CD4-positive, CD25-positive, alpha-beta regulatory T cell (primary cell): ENCODE measurements at regions not wholly inside any gene's neighbourhood (a gene's known extent, or its start where the extent isn't known, plus 50 kb on each side); places are given as distances from the start of the nearest gene placed in this dataset.

Experiments
- ATAC-seq, 2 donors: fragments of 150-1000 bp; cut with Tn5 transposase; one replicate each; pipeline ENCODE4 v1.10.0; 2021; ENCODE audit warnings: low read depth in 2 of 2, moderate number of reproducible peaks in 2 of 2, moderate library complexity in 1 of 2
- DNase-seq, 3 donors: peaks; one replicate each; pipeline versions ENCODE4 v3.0.0 to v3.0.0-alpha.2; 2012 to 2022; ENCODE audit warnings: mixed read lengths in 1 of 3
- H3K27ac ChIP-seq: one replicate; pipeline ENCODE4 v1.7.0; 2013; ENCODE audit warnings: mild to moderate bottlenecking, low read length; ENCODE audit not compliant: insufficient read depth, poor library complexity, severe bottlenecking
- H3K27me3 ChIP-seq: one replicate; pipeline ENCODE4 v1.7.0; 2013; ENCODE audit warnings: low read length; ENCODE audit not compliant: control insufficient read depth, insufficient read depth
- H3K36me3 ChIP-seq: one replicate; pipeline ENCODE4 v1.7.0; 2013; ENCODE audit warnings: mild to moderate bottlenecking, low read length, moderate library complexity; ENCODE audit not compliant: control insufficient read depth, insufficient read depth
- H3K4me1 ChIP-seq: 2 replicates; pipeline ENCODE4 v1.7.0; 2013; ENCODE audit warnings: mild to moderate bottlenecking, low read length; ENCODE audit not compliant: insufficient read depth, control insufficient read depth, poor library complexity, severe bottlenecking
- H3K4me3 ChIP-seq: one replicate; pipeline ENCODE4 v1.7.0; 2013; ENCODE audit warnings: low read depth, mild to moderate bottlenecking, low read length, moderate library complexity
- H3K9me3 ChIP-seq, 2 experiments: 1 replicate in 1 of 2; 2 replicates in 1 of 2; pipeline ENCODE4 v1.7.0; 2013; ENCODE audit warnings: low read length in 2 of 2, mild to moderate bottlenecking in 1 of 2, moderate library complexity in 1 of 2; ENCODE audit not compliant: control insufficient read depth in 2 of 2
- H3K27ac Mint-ChIP-seq, 3 donors: one replicate each; pipeline ENCODE4 v1.8.0; 2020 to 2022; ENCODE audit warnings: mild to moderate bottlenecking in 3 of 3, mixed read lengths in 3 of 3, moderate library complexity in 2 of 3
- H3K27me3 Mint-ChIP-seq: one replicate; pipeline ENCODE4 v1.8.0; 2022; ENCODE audit warnings: mild to moderate bottlenecking, mixed read lengths
- H3K36me3 Mint-ChIP-seq: one replicate; pipeline ENCODE4 v1.8.0; 2020; ENCODE audit warnings: mixed read lengths
- H3K4me1 Mint-ChIP-seq, 4 donors: one replicate each; pipeline ENCODE4 v1.8.0; 2020 to 2022; ENCODE audit warnings: mixed read lengths in 4 of 4, mild to moderate bottlenecking in 1 of 4
- H3K4me3 Mint-ChIP-seq, 4 donors: one replicate each; pipeline ENCODE4 v1.8.0; 2020 to 2022; ENCODE audit warnings: mild to moderate bottlenecking in 4 of 4, mixed read lengths in 4 of 4, moderate library complexity in 3 of 4
- H3K9me3 Mint-ChIP-seq, 7 donors: one replicate each; pipeline ENCODE4 v1.8.0; 2020 to 2022; ENCODE audit warnings: mixed read lengths in 7 of 7, mild to moderate bottlenecking in 3 of 7, moderate library complexity in 2 of 7

DNA sequence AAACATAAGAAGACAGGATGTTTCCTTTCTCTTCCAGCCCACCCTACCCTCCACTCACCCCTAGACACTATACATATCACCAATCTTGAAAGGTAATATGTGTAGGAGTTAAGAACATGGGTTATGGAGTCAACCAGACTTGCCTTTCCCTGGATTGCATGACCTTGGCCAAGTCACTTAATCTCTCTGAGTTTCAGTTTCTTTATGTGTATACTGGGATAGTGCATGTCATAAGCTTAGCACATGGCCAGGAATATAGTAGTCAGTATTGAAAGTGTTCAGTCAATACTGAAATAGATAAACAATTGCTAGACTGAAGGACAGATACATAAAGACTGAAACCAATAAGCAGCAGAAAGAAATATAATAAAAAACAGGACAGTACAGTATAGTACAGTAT, 283.2 kb upstream of the STT3B start:
- DNase-seq (no peak), ATAC-seq (no peak)
- no peaks in the 10 kb centered on the region for H3K27me3 ChIP-seq
- H3K36me3 Mint-ChIP-seq, result no peaks in the 10 kb centered on the region
- no peaks in the 10 kb centered on the region for H3K36me3 ChIP-seq
- H3K9me3 Mint-ChIP-seq, result peaks cover 0 to 3% (median 0%) of the 10 kb centered on the region in 7 donors
- no peak overlapping the region for H3K4me3 Mint-ChIP-seq
- no peaks in the 10 kb centered on the region for H3K4me1 ChIP-seq
- H3K27ac ChIP-seq, result no peak overlapping the region
- peaks cover 0 to 21% (median 7%) of the 10 kb centered on the region in 4 donors for H3K4me1 Mint-ChIP-seq
- H3K4me3 ChIP-seq, result no peak overlapping the region
- peak overlapping the region in 1 of 3 donors; percentile 64 for H3K27ac Mint-ChIP-seq
- no peaks in the 10 kb centered on the region for H3K9me3 ChIP-seq
- peaks cover 4% of the 10 kb centered on the region for H3K27me3 Mint-ChIP-seq

DNA sequence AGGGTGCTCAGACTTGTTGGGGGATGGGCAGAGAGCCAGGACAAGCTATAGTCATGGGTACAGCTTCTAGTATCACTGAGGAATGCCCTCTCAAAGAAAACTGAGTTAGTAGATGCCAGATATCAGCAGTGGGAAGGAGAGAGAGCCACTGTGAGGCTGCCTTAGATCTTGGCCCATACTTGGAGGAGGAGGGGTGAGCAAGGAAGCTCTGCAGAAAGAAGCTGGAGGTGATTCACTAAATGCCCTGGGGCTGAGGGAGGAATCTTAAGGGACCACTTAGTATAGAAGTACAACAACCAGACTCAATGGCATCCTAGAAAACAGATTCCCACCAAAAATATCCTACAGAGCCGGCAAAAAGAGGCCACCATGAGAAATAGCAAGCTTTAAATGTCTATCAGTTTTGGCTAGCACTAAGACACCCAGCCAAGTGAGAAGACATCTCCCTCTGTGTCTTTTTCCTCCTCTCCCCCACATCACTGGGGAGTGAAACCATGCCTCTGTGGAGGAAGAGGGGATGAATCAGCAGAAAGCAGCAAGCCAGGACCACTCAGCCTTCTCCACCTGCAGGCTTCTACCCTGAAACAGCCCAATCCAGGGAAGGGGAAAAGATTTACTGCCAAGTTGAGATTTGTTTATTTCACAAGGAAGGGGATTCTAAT, 282.5 kb upstream of the STT3B start:
- no peaks in the 10 kb centered on the region for H3K36me3 Mint-ChIP-seq
- peaks cover 0 to 4% (median 1%) of the 10 kb centered on the region in 7 donors for H3K9me3 Mint-ChIP-seq
- no peak overlapping the region for H3K4me3 Mint-ChIP-seq
- H3K4me1 Mint-ChIP-seq, result peaks cover 0 to 21% (median 9%) of the 10 kb centered on the region in 4 donors
- H3K36me3 ChIP-seq, result no peaks in the 10 kb centered on the region
- H3K4me3 ChIP-seq, result no peak overlapping the region
- H3K9me3 ChIP-seq, result no peaks in the 10 kb centered on the region
- H3K27me3 ChIP-seq, result no peaks in the 10 kb centered on the region
- no peak overlapping the region for H3K27ac ChIP-seq
- H3K27ac Mint-ChIP-seq, result peak overlapping the region in 1 of 3 donors; percentile 64
- DNase-seq (no peak), ATAC-seq (no peak)
- H3K4me1 ChIP-seq, result no peaks in the 10 kb centered on the region
- H3K27me3 Mint-ChIP-seq, result peaks cover 4% of the 10 kb centered on the region

DNA sequence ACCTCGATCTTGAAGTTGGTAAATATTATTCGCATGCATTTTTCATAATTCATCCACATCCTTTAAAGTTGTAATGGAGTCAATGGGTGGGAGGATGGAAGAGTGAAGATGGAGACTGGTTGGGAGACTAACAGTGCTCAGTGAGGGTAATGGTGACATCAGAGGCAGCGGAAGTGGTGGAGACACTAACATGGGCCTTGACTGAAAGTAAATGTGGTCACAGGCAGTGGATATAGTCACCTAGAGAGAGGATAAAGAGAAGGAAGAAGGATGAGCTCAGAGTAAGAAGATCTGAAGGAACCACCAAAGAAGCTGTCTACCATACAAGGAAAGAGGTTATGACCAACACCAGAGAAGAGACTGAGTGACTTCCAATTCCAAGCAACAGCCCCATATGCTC, 281.6 kb upstream of the STT3B start:
- Mint-ChIP-seq H3K4me1 (peaks cover 0 to 21% (median 9%) of the 10 kb centered on the region in 4 donors), H3K4me3 (no peak overlapping the region), H3K27ac (no peak overlapping the region), H3K27me3 (peaks cover 4% of the 10 kb centered on the region), H3K36me3 (no peaks in the 10 kb centered on the region), H3K9me3 (peaks cover 0 to 5% (median 1%) of the 10 kb centered on the region in 7 donors)
- DNase-seq, result no peak
- no peak overlapping the region for H3K4me3 ChIP-seq
- H3K4me1 ChIP-seq, result no peaks in the 10 kb centered on the region
- no peaks in the 10 kb centered on the region for H3K36me3 ChIP-seq
- no peak overlapping the region for H3K27ac ChIP-seq
- no peaks in the 10 kb centered on the region for H3K27me3 ChIP-seq
- ATAC-seq, result no peak
- H3K9me3 ChIP-seq, result no peaks in the 10 kb centered on the region

DNA sequence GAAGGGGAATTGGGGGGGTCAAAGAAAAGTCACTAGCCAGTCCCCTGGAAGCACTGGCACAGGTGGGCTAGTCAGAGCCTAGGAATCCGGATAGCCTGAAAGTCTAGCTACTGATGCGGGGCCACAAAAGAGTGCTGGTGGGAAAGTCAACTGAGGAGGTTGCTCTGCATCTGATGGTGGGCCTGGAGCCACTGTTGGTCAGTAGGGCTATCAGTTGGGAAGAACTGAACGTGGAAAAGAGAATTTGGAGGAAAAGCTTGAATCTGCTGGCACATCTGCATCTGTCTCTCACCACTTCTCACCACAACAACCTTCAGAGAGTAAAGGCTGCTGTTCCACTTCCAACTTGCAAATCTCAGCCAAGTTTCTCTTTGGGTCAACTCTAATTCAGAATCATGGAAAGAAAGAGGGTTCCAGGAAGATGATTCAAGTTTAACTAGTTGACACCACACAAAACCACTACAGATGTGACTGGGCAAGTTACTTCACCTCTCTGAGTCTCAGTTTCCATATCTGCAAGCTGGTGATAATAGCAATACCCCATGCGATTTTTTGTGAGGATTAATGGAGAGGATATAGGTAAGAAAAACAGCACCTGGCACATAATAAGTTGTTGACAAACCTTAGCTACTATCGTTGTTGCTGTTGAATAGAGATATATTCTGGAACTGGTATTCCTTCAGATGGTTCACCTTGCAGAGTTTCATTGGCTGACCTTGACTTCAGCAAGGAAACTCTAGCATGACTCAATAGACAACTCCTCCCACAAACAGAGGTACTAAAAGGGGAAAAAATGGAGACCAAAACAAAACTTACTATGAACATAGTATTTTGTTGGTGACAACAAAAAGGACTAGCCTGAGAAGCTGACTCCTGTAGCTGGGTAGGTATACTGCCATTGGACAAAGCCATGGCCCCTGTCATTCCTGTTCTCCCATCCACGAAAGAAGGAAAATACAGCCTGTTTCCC, 280.2 kb upstream of the STT3B start:
- peaks cover 4% of the 10 kb centered on the region for H3K27me3 Mint-ChIP-seq
- H3K4me1 Mint-ChIP-seq, result peaks cover 0 to 21% (median 9%) of the 10 kb centered on the region in 4 donors
- H3K4me3 Mint-ChIP-seq, result no peak overlapping the region
- H3K4me1 ChIP-seq, result no peaks in the 10 kb centered on the region
- no peak overlapping the region for H3K27ac ChIP-seq
- no peaks in the 10 kb centered on the region for H3K9me3 ChIP-seq
- no peaks in the 10 kb centered on the region for H3K36me3 ChIP-seq
- no peak overlapping the region for H3K4me3 ChIP-seq
- ATAC-seq (no peak), DNase-seq (peak in 1 of 3 donors; percentile 32)
- no peaks in the 10 kb centered on the region for H3K27me3 ChIP-seq
- H3K9me3 Mint-ChIP-seq, result peaks cover 0 to 8% (median 1%) of the 10 kb centered on the region in 7 donors
- no peak overlapping the region for H3K27ac Mint-ChIP-seq
- H3K36me3 Mint-ChIP-seq, result no peaks in the 10 kb centered on the region

- H3K4me3 Mint-ChIP-seq, result no peak overlapping the region
Measured at GRCh38 chr3:31253782-31254181, 278.9 kb upstream of the STT3B start.

GRCh38 chr3:31254483-31254882, 278.2 kb upstream of the STT3B start:
- no peaks in the 10 kb centered on the region for H3K4me1 ChIP-seq
- Mint-ChIP-seq H3K36me3 (no peaks in the 10 kb centered on the region), H3K4me3 (peak overlapping the region in 1 of 4 donors; percentile 2), H3K27ac (peak overlapping the region in 1 of 3 donors; percentile 43), H3K4me1 (peaks cover 0 to 17% (median 7%) of the 10 kb centered on the region in 4 donors), H3K9me3 (peaks cover 0 to 8% (median 1%) of the 10 kb centered on the region in 7 donors), H3K27me3 (peaks cover 4% of the 10 kb centered on the region)
- H3K36me3 ChIP-seq, result no peaks in the 10 kb centered on the region
- no peak for DNase-seq
- H3K27ac ChIP-seq, result no peak overlapping the region
- H3K4me3 ChIP-seq, result no peak overlapping the region
- H3K9me3 ChIP-seq, result peaks cover 0 to 3% of the 10 kb centered on the region in 2 experiments
- ATAC-seq, result no peak
- H3K27me3 ChIP-seq, result no peaks in the 10 kb centered on the region

More at GRCh38 chr3:31253782-31254181, 278.9 kb upstream of the STT3B start:
- H3K4me3 ChIP-seq, result no peak overlapping the region
- no peak overlapping the region for H3K27ac ChIP-seq
- Mint-ChIP-seq H3K27ac (peak overlapping the region in 1 of 3 donors; percentile 21), H3K9me3 (peaks cover 0 to 8% (median 1%) of the 10 kb centered on the region in 7 donors), H3K27me3 (peaks cover 4% of the 10 kb centered on the region), H3K36me3 (no peaks in the 10 kb centered on the region), H3K4me1 (peaks cover 0 to 19% (median 7%) of the 10 kb centered on the region in 4 donors)
- ATAC-seq, result no peak
- no peaks in the 10 kb centered on the region for H3K4me1 ChIP-seq
- H3K36me3 ChIP-seq, result no peaks in the 10 kb centered on the region
- peak in 1 of 3 donors; percentile 28 for DNase-seq
- H3K9me3 ChIP-seq, result no peaks in the 10 kb centered on the region
- H3K27me3 ChIP-seq, result no peaks in the 10 kb centered on the region

DNA sequence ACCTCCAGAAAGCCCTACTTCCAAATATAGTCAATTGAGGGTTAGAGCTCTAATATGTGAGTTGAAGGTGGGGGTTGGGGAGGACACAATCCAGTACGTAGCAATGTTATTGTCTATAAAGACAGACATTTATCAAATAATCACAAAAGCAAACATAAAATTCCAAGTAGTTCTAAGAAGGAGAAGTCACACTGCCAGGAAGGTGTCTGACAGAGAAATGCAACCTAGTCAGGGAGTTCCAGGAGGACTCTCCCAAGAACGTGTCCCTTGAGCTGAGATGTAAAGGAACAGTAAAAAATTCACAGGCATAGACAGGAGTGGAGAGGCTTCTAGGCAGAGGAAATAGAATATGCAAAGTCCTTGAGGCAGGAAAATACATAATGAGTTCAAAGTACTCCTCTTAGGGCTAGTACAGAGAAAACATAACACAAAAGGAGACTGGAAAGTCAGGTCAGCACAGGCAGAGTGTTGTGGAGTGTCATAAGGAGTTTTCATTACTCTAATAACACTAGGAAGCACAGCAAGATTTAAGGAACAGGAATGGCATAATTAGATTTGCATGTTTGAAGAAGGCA, 277.6 kb upstream of the STT3B start:
- Mint-ChIP-seq H3K9me3 (peaks cover 1 to 8% (median 2%) of the 10 kb centered on the region in 7 donors), H3K27me3 (peaks cover 4% of the 10 kb centered on the region), H3K4me3 (no peak overlapping the region), H3K4me1 (peaks cover 0 to 11% (median 4%) of the 10 kb centered on the region in 4 donors), H3K36me3 (no peaks in the 10 kb centered on the region), H3K27ac (no peak overlapping the region)
- Histone ChIP-seq H3K4me1 (no peaks in the 10 kb centered on the region), H3K9me3 (peaks cover 0 to 3% of the 10 kb centered on the region in 2 experiments), H3K36me3 (no peaks in the 10 kb centered on the region), H3K4me3 (no peak overlapping the region), H3K27me3 (no peaks in the 10 kb centered on the region), H3K27ac (no peak overlapping the region)
- DNase-seq (no peak), ATAC-seq (no peak)
